Esophagus squamous epithelium (tissue), 5 donors: ENCODE measurements at regions not wholly inside any gene's neighbourhood (a gene's known extent, or its start where the extent isn't known, plus 50 kb on each side); places are given as distances from the start of the nearest gene placed in this dataset.

Experiments used
- DNase-seq: peaks from one replicate; lab custom pipeline; 2025; lab: John Stamatoyannopoulos, UW
- H3K27ac ChIP-seq, 4 donors: fragments of 200-600 bp; sonication (generic); one replicate each; pipeline ENCODE4 v1.5.1; 2016 to 2019; ENCODE audit warnings: mild to moderate bottlenecking in 1 of 4
- H3K27me3 ChIP-seq, 4 donors: fragments of 200-600 bp; sonication (generic); 1 replicate in 3 of 4; 2 replicates in 1 of 4; pipeline versions ENCODE4 v1.5.1 to v1.6.0; 2017 to 2021; ENCODE audit warnings: antibody characterized with exemption in 1 of 4
- H3K36me3 ChIP-seq, 3 donors: fragments of 200-600 bp; sonication (generic); one replicate each; pipeline ENCODE4 v1.5.1; 2016 to 2019
- H3K4me1 ChIP-seq, 3 donors: fragments of 200-600 bp; sonication (generic); one replicate each; pipeline ENCODE4 v1.5.1; 2017 to 2019
- H3K4me3 ChIP-seq, 4 donors: fragments of 200-600 bp; sonication (generic); 1 replicate in 3 of 4; 2 replicates in 1 of 4; pipeline ENCODE4 v1.5.1; 2016 to 2019; ENCODE audit warnings: mild to moderate bottlenecking in 2 of 4, moderate library complexity in 1 of 4
- H3K9me3 ChIP-seq, 3 donors: fragments of 200-600 bp; sonication (generic); one replicate each; pipeline ENCODE4 v1.5.1; 2016 to 2019
- CTCF ChIP-seq, 6 experiments: fragments of 450-650 bp in 4 of 6; fragments of 200-600 bp in 2 of 6; sonication (generic) in 2 of 6; IDR thresholded peaks; one replicate each; pipeline ENCODE4 v1.5.1; 2016 to 2019; ENCODE audit warnings: antibody characterized with exemption in 6 of 6, mild to moderate bottlenecking in 4 of 6, moderate library complexity in 4 of 6
- POLR2A ChIP-seq, 4 donors: fragments of 450-650 bp; IDR thresholded peaks; one replicate each; pipeline ENCODE4 v1.6.1; 2017; ENCODE audit warnings: antibody characterized with exemption in 4 of 4, mild to moderate bottlenecking in 4 of 4, moderate library complexity in 3 of 4
- WGBS, 2 donors: methylation state at CpG; one replicate each; pipeline ENCODE4 v1.1.5; 2018; 5-methylcytosine and 5-hydroxymethylcytosine counted together
- intact Hi-C: fragments of 100-400 bp; cut with DNase I; formaldehyde crosslinking; loops from one replicate; pipeline ENCODE4 v1.15.0; 2022
- donor health status: DM: yes; HTN: yes; CAD: no.

DNA sequence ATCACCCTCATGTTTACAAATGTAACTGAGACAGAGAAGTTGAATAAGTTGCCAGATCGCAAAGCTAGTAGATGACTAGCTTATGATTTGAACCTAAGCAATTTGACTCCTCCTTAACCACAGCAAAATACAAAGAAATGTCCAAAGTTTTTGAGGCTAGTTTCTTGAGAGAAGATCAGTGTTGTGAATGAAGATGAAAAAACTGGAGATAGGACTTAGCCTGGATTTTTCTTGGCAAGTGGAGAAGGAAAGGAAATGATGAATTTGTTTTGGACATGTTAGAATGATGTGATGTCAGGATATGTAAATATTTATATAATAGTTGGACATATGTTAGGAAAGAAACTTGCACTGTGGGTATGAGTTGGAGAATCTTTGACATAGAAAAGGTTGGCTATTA is 149.8 kb downstream of the LSMEM1 start:
- no peak overlapping the region for H3K27ac ChIP-seq
- H3K4me1 ChIP-seq: no peaks in the 10 kb centered on the region
- DNase-seq: no peak
- intact Hi-C loops: no loop called here
- TF ChIP-seq POLR2A (IDR thresholded peaks at IDR 0.05) (no peak), CTCF (IDR thresholded peaks at IDR 0.05) (no peak)
- H3K36me3 ChIP-seq: no peaks in the 10 kb centered on the region
- H3K27me3 ChIP-seq: no peaks in the 10 kb centered on the region
- 33 to 41% methylated on average over 1 of the region's 1 CpG for WGBS, 2 donors
- H3K4me3 ChIP-seq: no peak overlapping the region
- no peaks in the 10 kb centered on the region for H3K9me3 ChIP-seq

GRCh38 chr7:112634107-112634506 is 153.3 kb downstream of the LSMEM1 start:
- Histone ChIP-seq H3K9me3 (no peaks in the 10 kb centered on the region), H3K36me3 (no peaks in the 10 kb centered on the region), H3K4me1 (no peaks in the 10 kb centered on the region), H3K4me3 (no peak overlapping the region), H3K27ac (no peak overlapping the region), H3K27me3 (no peaks in the 10 kb centered on the region)
- TF ChIP-seq POLR2A (IDR thresholded peaks at IDR 0.05) (no peak), CTCF (IDR thresholded peaks at IDR 0.05) (no peak)
- no peak for DNase-seq
- 86 to 89% methylated on average over 3 of the region's 3 CpGs for WGBS, 2 donors
- intact Hi-C loops: no loop called here

GRCh38 chr7:112635742-112636141 is 154.5 kb downstream of the TMEM168 start:
- TF ChIP-seq CTCF (IDR thresholded peaks at IDR 0.05): no peak
- no peak for TF ChIP-seq POLR2A (IDR thresholded peaks at IDR 0.05)
- Histone ChIP-seq H3K4me3 (no peak overlapping the region), H3K27me3 (no peaks in the 10 kb centered on the region), H3K36me3 (no peaks in the 10 kb centered on the region), H3K4me1 (no peaks in the 10 kb centered on the region), H3K27ac (no peak overlapping the region), H3K9me3 (no peaks in the 10 kb centered on the region)
- DNase-seq: no peak
- intact Hi-C loops: no loop called here

DNA sequence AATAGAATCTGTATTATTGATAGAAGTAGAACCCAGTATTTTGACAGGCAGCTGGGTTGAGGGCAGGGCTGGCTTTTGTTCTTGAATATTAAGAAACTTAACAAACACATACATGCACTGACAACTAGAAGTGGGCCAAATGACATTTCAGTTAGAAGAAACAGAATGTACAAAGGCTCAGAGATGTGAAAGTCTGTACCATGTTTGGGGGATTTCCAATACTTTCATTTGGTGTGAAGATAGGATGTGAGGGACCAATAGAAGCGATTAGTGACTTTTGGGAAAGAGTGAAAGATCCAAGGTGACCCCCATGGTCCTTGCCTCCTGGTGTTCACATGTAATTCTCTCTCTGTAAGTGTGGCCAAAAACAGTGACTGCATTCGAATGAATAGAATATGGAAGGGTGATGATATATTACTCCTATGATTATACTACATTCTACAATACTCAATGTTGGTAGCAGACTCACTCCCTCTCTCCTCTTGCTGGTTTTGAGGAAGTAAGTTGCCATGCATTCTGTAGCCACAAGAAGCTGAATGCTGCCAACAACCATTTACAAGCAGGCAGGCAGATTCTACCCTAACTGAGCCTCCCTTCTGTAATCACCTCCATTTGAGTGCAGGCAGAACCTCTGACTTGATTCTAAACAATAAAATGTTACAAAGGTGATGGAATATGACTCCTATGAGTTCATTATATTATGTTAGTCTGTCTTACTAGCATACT is 151.4 kb downstream of the TMEM168 start:
- H3K9me3 ChIP-seq: no peaks in the 10 kb centered on the region
- no peaks in the 10 kb centered on the region for H3K4me1 ChIP-seq
- no peak overlapping the region for H3K27ac ChIP-seq
- TF ChIP-seq CTCF (IDR thresholded peaks at IDR 0.05): no peak
- no peak for TF ChIP-seq POLR2A (IDR thresholded peaks at IDR 0.05)
- no peak for DNase-seq
- no peak overlapping the region for H3K4me3 ChIP-seq
- H3K27me3 ChIP-seq: no peaks in the 10 kb centered on the region
- no peaks in the 10 kb centered on the region for H3K36me3 ChIP-seq
- 76 to 85% methylated on average over 2 of the region's 2 CpGs for WGBS, 2 donors
- intact Hi-C loops: no loop called here

DNA sequence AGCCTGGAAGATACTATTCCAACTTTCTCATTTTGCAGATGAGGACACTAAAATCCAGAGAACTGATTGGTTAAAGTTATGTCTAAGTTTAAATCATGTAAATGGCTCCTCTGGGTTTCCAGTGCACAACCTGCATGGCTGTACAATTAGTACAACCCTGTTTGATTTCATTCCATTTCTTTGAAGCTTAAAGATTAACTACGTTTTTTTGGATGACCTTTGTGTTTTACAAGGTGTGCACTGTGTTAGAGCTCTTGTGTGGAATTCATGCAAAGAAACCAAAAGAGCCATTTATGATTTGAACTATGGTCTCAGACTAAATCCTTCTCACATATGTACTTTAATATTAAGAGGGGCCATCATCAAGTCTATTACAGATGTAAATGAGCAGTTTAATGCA is 149.5 kb downstream of the TMEM168 start:
- Histone ChIP-seq H3K9me3 (no peaks in the 10 kb centered on the region), H3K27me3 (no peaks in the 10 kb centered on the region)
- intact Hi-C loops: no loop called here

More for the DNA sequence above, 149.5 kb downstream of the TMEM168 start:
- Histone ChIP-seq H3K4me3 (no peak overlapping the region), H3K36me3 (no peaks in the 10 kb centered on the region), H3K27ac (no peak overlapping the region), H3K4me1 (no peaks in the 10 kb centered on the region)
- DNase-seq: no peak
- WGBS, 2 donors: 45 to 48% methylated on average over 1 of the region's 1 CpG
- no peak for TF ChIP-seq POLR2A (IDR thresholded peaks at IDR 0.05)
